Fibroblast of skin of scalp (primary cell): ENCODE measurements at regions not wholly inside any gene's neighbourhood (a gene's known extent, or its start where the extent isn't known, plus 50 kb on each side); places are given as distances from the start of the nearest gene placed in this dataset.
"Not testable (repeated sequence)": the region's sequence is repeated elsewhere in the genome, so short reads cannot be mapped to it uniquely, and the experiment has no call there.

Experiments
- DNase-seq: peaks from one replicate; pipeline ENCODE4 v3.0.0-alpha.2; 2013

DNA sequence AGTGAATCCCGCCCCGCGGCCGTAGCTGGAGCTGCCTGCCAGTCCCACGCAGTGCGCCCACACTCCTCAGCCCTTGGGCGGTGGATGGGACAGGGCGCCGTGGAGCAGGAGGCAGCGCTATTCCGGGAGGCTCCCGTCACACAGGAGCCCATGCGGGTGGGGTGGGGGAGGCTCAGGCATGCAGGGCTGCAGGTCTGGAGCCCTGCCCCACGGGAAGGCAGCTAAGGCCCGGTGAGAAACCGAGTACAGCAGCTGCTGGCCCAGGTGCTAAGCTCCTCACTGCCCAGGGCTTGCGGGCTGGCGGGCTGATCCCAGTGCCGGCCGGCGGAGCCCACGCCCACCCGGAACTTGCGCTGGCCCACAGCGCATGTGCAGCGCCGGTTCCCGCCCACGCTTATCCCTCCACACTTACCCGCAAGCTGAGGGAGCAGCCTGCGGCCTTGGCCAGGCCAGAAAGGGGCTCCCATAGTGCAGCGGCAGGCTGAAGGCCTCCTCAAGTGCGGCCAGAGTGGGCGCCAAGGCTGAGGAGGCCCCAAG is 1152.8 kb upstream of the CELF4 start:
- DNase-seq: no peak

DNA sequence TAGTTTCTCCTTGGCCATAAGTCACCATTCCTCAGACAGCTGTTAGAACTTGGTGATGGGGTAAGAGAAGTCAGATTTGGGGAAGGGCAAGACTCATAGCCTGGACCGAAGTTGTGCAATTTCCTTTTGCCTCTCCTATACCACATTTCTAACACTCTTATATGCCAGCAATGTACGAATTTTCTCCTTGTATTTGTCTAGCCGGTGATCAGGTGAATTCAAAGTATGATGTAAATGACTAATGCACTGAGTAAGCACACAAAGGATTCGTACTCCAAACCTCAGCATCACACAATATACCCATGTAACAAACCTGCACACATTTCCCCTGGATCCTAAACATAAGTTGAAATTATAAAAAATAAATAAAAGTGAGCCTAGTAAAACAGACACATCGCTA is 1143.5 kb upstream of the CELF4 start:
- no peak for DNase-seq

DNA sequence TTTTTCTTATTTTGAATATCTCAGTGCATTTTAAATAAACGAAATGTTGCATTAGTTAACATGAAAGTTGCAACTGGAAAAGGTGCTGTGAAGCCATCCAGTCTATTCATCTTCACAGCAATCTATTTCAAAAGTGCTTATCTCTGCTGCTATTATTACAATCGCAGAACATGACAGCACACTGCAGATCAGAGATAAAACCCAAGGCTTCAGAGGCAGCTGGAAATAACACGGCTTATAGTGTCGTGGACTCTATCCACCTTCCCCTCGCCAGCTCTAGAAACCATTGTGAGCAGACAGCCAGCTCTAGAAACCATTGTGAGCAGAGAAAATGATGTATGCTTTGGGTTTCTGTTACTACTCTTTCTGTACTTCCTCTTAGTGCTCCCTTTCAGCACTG is 1140.8 kb upstream of the CELF4 start:
- no peak for DNase-seq

DNA sequence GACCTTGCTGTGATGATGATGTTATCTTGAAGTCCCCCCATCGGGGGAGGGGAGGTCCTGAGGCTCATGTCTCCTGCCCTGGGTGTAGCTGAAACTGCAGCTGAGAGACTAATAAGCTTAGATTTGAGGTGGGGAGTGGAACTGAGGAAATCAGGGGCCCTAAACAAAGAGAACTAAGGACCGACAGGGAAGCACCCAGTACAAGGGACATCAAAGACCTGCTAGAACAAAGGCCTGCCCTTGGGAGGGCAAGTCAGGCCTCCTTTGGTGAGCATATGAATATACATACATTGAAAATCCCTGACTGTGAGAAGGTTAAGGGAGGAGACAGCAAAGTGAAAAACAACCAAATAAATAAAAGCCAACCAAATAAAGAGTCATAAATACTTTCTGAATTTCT is 1132.5 kb upstream of the CELF4 start:
- DNase-seq: no peak

DNA sequence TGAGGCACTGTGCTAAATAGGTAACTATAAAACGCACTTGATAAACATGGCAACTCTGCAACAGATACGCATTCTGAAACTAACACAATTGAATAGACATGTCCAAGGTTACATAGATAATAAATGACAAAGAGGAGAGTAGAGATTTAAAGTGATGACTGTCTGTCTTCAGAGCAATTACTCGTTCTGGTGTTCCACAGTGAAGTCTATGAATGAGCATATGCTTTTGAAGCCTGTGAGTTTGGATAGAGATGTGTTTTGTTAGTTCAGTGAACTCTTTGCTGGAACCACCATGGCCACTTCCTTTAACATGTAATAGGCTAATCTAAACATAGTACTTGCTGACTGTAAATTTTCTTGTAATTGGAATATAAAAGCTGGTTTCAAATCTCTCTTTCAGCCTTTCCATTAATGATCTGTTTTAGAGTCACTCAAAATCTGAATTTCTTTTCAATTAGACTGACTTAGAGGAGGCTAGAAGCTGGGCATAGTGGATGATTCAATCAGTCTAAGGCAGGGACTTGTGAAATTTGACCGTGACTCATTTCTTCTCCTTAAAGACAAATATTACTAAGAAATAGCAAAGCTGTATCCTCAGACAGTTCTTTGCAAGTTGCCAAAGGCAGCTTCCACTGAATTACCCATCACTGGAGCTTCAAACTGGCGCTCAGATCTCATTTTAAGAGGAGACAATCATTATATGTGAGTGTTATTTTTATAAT is 1130.1 kb upstream of the CELF4 start:
- peak; percentile 27 for DNase-seq

DNA sequence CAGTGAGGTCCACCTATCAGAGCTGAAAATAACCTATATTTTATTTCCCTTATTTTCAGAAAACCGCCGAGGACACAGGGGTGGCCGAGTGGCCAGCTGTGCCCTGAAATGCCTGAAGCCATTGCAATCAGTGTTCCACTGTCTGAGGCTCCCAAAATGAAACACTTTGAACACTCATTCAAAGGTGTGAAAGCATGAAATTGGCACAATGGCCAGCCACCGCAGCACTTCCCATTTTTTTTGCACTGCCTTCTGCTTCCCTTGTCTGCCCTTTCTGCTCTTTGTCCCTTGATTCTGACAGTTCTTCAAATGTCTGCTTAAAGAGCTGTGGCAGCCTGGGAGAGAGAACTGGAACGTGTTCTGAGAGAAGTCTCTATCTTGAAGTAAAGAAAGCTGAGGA is 1127.5 kb upstream of the CELF4 start:
- no peak for DNase-seq

DNA sequence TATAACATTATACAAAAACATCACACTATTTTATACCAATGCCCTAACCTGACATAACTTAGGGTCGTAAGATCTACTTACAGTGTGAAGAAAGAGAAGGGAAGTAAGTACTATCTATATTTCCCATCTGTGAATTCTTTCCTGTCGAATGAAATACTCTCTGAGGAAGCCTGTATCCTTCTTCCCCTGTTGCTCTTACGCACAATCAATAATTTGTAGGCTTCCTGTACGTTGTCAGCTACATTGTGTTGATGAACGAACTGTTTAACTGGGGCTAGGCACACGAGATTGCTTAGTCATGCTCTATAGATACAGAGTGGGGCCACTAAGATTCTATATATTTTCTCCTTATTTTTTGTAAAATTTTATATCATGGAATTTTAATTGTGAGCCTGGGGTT is 1125.0 kb upstream of the CELF4 start:
- no peak for DNase-seq

DNA sequence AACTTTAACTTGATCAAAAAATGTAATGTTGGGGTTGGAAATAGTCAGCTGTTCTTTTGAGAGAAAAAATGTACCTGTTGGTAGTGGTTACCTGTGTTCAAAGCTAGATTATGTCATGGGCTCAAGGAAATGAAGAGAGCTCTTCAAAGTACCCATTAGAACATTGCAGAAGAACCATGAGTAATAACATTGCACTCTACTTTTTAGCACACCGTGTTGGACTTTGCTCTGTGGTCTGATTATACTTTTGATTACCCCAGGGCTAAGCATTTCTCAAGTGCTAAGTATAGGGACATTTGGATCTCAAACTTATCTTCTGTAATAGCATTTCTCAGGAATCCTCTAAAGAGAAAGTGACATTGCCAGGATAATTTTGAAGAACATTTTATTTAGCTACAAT is 1122.8 kb upstream of the CELF4 start:
- no peak for DNase-seq

DNA sequence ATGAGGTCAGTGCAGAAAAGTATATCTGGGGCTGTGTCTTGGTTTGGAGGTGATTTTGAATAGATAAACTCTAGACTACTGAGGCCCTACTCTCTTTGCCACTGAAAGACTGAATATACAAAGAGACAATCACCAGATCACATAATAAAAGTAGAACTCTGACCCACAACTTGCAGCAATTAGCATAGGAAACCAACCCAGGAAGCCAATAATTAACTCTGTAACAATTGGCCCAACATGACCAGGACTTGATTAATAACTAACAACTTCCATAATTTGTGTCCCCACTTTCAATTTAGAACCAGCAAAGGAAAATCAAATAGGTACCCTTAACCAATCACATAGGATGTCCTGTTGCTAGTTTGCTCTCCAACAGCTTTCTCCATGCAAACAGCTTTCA is 1104.9 kb upstream of the CELF4 start:
- no peak for DNase-seq

DNA sequence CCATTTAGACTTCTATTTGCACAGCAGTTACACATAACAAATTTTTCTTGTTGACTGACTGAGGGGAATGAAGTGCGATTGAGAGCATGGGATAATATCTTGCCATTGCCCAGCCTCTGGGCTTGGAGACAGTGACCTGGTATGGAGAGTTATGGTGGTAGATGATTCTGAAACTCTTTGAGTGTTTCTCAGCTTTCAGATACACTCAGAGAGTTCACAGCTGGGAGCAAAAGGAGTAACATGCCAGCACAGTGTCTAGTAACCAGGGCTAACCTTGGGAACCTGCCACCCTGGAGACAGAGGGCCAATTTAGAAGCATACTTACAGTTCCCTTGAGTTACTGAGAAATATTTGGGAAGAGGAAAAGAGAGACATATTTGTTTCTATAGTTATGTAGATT is 1099.3 kb upstream of the CELF4 start:
- no peak for DNase-seq

DNA sequence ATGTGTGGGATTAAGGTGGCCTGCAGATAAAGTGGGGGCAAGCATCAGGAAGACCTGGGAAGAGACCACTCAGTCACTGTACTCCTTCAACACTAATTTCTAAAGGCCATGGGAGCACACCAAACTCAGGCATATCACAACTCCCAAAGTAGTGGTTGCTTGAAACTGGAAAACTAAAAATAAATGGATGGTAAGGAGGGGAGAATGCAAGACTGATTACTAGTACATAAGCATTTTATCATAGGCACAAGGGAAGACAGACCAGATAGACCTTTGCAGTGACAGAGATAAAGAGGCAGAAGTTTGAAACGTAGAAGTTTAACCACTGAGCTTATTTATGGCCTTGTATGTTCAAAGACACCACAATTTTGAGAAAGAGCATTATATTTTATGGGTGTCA is 1098.1 kb upstream of the CELF4 start:
- no peak for DNase-seq

DNA sequence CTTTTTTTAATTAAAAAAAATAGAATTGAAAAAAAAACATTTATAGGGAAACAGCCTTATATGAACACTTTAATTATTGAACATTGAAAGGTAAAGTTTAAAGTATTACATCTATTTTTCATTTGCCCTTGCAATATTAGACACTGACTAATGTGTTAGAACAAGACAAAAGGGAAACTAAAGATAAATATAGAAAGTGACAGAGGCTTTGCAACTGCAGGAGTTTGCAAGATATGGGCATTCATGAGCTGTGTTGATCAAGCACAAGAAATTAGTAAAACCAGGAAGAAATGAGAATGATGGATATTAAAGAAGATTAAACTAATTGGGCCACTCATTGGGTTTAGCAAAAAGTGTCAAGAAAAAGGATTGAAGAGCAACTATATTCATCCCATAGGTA is 1097.7 kb upstream of the CELF4 start:
- no peak for DNase-seq

DNA sequence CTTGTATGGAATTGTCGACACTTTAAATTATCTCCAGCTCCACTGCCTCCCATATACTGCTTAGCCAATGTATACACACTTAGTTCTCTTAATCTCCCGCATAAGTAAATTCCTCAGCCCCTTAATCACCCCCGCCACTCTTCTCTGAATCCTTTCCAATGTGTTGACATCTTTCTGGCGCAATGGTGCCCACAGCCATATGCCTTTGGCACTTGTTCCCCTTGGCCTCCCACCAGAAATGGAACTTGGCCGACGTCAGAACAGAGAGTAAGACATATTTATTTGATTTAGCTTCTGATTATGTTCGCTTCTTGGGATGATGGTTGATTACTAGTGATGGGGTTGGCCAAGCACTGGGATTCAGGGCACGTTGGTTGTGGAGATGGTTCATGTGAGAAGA is 1089.3 kb upstream of the CELF4 start:
- peak; percentile 12 for DNase-seq

DNA sequence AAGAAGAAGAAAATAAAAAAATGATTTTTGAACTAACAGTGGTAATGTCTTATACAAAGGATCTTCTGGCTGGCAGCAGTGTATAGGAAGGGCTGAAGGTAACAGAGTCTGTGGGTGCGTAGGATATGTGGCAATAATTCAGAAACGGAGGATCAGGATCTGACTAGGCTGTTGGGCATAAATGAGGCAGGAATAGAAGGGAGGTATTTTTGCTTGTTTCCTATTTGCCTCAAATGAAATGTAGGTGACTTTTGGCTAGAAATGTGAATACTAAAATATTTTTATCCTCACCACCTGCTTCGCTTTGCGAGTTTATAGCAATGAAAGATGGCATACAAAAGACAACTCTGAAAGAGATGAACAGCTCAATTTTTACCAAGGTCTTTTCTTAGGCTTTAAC is 1086.1 kb upstream of the CELF4 start:
- no peak for DNase-seq

DNA sequence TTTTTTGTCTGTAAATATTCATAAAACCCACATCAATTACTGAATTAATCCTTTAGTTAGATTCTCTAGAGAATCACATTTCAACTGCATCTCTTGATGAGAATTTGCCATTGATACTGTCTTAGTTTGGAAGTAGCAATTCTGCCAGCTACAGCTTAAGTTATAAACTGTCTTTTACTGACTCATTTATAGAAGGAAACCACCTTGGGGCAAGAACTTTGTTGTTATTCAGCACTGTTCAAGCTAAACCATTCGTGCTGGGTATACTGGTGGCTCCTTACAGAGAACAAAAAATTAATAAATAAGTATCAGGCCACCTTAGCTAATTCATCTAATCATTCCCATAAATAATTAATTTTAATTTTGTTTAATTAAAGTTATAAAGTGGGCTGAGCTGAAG is 1082.6 kb upstream of the CELF4 start:
- no peak for DNase-seq

DNA sequence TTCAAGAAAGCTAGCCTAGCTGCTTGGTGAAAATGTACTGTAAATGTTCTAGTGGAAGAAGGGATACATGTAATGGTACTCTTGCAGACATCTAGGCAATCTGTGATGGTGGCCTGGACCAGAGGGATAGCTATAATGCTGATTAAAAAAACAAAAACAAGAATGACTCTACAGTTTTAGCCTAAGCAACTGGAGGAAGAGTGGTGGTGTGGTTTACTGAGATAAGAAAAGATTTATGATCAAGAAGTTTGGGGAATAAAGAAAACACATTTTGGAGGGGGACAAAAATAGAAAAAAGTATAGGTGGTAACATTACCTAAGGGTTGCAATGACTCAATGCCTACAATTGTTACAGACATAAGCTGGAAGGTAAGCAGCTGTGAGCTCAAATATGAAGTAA is 1080.7 kb upstream of the CELF4 start:
- no peak for DNase-seq

DNA sequence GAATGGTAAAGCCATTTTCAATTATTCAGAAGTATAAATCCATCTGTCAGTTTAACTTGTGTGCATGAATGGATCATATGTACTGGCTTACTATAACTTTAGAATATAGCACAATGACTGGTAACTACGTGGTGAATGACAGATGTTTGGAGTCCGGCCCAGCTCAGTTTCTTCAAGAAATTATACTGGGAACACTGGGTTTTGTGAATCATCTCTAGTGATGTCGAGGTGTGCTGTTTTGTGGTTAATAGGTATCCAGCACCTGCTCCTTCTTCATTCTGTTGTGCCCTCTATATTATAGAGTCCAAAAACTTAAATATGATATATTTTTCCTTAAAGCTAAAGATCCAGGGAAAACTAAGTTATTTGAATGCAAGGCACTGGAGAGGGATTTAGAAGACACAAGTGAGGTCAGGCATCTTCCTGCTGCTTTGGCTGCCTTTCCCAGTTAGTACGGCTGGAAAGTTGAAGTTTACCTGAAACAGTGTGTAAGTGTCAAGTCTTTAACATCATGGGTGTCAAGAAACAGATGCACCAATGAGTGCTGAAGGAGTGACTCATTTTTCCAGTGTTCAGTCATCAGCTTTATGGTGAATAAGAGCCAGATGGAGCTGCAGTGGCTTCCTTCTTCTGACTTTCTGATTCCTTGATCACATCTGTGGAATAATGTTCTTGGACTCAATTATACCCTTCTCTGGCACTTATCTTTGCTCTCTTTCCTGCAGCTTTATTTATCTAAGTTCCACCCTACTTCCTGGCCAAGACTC is 1079.5 kb upstream of the CELF4 start:
- DNase-seq: no peak

DNA sequence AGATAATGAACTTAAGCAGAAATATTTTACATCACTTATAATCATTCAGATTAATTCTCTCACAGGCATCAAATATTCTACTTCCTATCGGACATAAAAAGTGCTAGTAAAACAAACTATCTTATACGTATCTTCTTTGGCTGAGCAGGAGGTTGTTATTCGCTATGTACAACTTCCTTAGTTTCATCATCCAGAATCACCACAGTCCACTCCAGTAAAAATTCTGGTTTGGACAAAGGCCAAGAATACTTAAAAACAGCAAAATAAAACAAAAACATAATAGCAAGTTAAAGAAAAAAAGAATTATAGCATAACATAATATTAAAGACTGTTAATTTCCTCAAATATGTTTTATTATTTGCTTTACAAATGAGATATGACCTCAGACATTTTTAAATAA is 1077.1 kb upstream of the CELF4 start:
- DNase-seq: no peak

DNA sequence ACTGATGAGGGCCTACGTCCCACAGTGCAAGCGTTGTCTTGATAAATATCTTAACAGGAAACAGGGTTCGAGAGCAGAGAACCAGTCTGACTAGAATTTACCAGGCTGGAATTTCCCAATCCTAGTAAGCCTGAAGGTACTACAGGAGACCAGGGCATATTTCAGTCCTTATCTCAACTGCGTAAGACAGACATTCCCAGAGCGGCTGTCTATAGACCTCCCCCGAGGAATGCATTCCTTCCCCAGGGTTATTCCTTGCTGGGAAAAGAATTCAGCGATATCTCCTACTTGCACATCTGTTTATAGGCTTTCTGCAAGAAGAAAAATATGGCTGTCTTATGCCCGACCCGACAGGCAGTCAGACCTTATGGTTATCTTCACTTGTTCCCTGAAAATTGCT is 1074.1 kb upstream of the CELF4 start:
- DNase-seq: not testable (repeated sequence)

DNA sequence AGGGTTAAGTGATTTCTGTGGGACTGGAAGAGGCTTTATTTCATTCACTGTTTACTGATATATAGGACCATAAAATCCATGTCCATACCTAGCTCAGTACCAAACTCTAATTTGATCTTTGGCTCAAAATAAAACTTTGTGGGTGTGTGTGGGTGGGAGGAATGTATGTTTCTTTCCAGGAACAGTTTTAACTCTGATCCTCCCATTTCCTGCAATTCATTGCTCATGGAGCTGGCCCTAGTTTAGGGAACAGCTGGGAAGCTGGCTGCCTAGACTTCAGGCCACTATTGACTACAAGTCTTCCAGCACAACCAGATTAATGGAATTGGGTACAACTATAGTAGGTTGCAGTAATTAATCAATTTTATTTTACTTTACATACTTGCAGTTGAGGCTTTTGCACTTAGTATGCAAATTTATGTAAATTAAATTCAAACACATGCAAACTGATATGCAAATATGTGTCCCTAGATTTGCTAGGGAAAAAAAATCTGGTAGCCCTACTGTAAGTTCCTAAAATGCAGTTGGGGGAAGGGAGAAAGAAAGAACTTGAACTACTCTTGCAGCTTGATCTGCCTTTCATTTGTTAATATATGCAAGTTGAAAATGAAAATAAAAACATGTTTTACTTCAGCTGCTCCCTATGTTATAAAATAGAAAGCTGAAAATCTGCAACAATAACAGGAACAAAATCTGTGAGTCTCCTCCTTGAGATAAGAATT is 1070.3 kb upstream of the CELF4 start:
- no peak for DNase-seq

DNA sequence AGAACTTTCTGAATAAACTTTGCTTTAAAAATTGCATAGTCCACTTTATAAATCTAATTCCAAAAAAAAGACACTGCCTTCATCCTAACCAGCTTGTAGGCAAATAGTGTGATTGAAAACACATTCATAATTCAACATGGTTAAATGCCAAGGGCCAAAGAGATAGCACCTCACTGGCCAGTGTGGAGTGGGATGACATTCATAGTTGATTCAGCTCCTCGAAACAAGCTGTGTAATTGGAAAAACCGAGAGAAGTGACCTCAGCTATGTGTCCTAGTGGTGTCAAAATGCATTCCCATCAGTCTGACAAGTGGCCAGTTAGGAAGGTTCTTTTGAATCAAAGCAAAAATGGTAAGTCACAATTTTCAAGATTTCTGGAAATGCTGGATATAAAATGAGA is 1068.5 kb upstream of the CELF4 start:
- no peak for DNase-seq

DNA sequence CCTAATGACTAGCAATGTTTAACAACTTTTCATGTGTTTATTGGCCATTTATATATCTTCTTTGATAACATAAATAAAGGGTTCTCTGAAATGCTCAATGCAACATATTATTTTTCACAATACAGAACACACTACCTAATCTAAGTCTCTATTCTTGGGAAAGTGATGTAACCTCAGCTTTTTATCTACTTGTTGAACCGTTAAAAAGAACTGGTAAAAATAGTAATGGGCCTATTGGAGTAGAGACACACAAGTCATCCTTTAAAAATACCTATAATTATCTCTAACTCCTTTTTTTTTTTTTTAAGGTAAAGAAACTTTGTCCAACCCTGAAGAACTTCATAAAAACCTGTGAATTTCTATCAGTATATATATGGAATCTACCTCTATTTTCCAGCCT is 1067.7 kb upstream of the CELF4 start:
- DNase-seq: no peak

DNA sequence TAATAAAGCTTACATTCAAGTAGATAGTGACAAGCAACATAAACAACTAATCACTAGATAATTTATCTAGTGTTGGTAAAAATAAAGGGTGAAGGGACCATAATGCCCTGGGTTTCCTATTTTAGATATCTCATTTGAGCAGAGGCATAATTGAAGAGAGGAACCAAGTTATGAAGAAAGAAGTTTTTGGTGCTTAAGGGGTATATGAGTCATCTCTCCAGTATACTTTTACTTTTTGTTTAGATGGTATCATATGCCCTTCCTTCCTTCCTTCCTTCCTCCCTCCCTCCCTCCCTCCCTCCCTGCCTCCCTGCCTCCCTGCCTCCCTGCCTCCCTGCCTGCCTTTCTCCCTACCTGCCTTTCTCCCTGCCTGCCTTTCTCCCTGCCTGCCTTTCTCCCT is 1053.5 kb upstream of the CELF4 start:
- DNase-seq: no peak

DNA sequence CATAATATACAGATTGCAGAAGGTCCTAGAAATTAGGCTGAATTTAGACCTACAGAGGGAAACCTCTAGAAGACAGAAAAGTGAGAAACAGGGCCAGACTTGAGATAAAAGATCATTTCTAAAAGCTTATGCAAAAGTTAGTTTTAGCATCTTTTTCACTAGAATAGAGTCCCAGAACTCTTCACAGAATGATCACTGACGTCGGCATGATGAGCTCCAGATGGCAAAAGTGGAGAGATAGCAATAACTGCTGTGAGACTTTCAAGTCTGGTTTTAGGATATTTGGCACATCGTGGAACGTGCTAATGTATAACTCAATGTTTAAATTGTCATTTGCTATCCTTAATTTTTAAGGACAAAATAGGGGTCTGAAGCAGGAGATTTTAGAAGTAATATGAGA is 1050.7 kb upstream of the CELF4 start:
- no peak for DNase-seq
